GM13977 (cell line): ENCODE measurements at regions not wholly inside any gene's neighbourhood (a gene's known extent, or its start where the extent isn't known, plus 50 kb on each side); places are given as distances from the start of the nearest gene placed in this dataset.
"Not testable (repeated sequence)": the region's sequence is repeated elsewhere in the genome, so short reads cannot be mapped to it uniquely, and the experiment has no call there.

Experiments
- DNase-seq: peaks from one replicate; pipeline ENCODE4 v3.0.0; 2012; ENCODE audit warnings: low spot score
- CTCF ChIP-seq: IDR thresholded peaks from 2 replicates; pipeline ENCODE4 v1.5.1; 2012; ENCODE audit warnings: mild to moderate bottlenecking, control low read depth; ENCODE audit not compliant: insufficient read depth; ENCODE audit errors: extremely low read depth, missing control alignments
- in situ Hi-C: fragments of 300-500 bp; cut with MboI; formaldehyde crosslinking; loops from one replicate; pipeline ENCODE4 v1.12.0; 2022; ENCODE audit warnings: low sequenced_read_pairs, low pct_unique_long_range_greater_than_20kb, mixed read lengths, inconsistent platforms; ENCODE audit not compliant: unreplicated experiment

- no peak for TF ChIP-seq CTCF
- in situ Hi-C loops, result no loop called here
- no peak for DNase-seq
Measured at GRCh38 chr9:73046769-73047168, 93.9 kb upstream of the ALDH1A1 start.

- in situ Hi-C loops, result not testable (repeated sequence)
Measured at GRCh38 chr9:73044776-73045175, 91.9 kb upstream of the ALDH1A1 start.

GRCh38 chr9:73042155-73042554, 89.3 kb upstream of the ALDH1A1 start:
- DNase-seq, result no peak
- no peak for TF ChIP-seq CTCF
- in situ Hi-C loops, result no loop called here

More at GRCh38 chr9:73044776-73045175, 91.9 kb upstream of the ALDH1A1 start:
- DNase-seq, result not testable (repeated sequence)

GRCh38 chr9:73039271-73040263, 86.7 kb upstream of the ALDH1A1 start:
- in situ Hi-C loops, result no loop called here
- no peak for TF ChIP-seq CTCF

GRCh38 chr9:73038613-73039012, 85.8 kb upstream of the ALDH1A1 start:
- no peak for DNase-seq
- TF ChIP-seq CTCF, result no peak
- in situ Hi-C loops, result no loop called here

More at GRCh38 chr9:73039271-73040263, 86.7 kb upstream of the ALDH1A1 start:
- DNase-seq, result no peak

- no peak for DNase-seq
- no peak for TF ChIP-seq CTCF
- in situ Hi-C loops, result no loop called here
Measured at GRCh38 chr9:73038089-73038509, 85.2 kb upstream of the ALDH1A1 start.

- no peak for TF ChIP-seq CTCF
- in situ Hi-C loops, result no loop called here
- no peak for DNase-seq
Measured at GRCh38 chr9:73037613-73038012, 84.8 kb upstream of the ALDH1A1 start.
